ENCODE measurements at regions not wholly inside any gene's neighbourhood (a gene's known extent, or its start where the extent isn't known, plus 50 kb on each side); places are given as distances from the start of the nearest gene placed in this dataset.

- TF ChIP-seq FOXM1 (IDR thresholded peaks at IDR 0.05; ENCODE audit: borderline replicate concordance): no peak
- no peak for TF ChIP-seq CTBP1 (IDR thresholded peaks at IDR 0.05; ENCODE audit: borderline replicate concordance)
- no peak for TF ChIP-seq ARNT (IDR thresholded peaks at IDR 0.05)
- DNase-seq (ENCODE audit: extremely low spot score): no peak
- POLR2A ChIA-PET: no interaction called here
- CTCF ChIA-PET: no interaction called here
These were observed 88.4 kb upstream of the SHOX start for GRCh38 chrX:542179-542578.

GRCh38 chrX:545452-545885 is 85.1 kb upstream of the SHOX start:
- no peak for DNase-seq (ENCODE audit: extremely low spot score)
- TF ChIP-seq SUZ12 (IDR thresholded peaks at IDR 0.05) (no peak), SP1 (IDR thresholded peaks at IDR 0.05) (no peak), FOXK2 (IDR thresholded peaks at IDR 0.05) (no peak), ZNF384 (IDR thresholded peaks at IDR 0.05) (no peak), CTBP1 (IDR thresholded peaks at IDR 0.05; ENCODE audit: borderline replicate concordance) (no peak)
- ChIA-PET CTCF (no interaction called here), POLR2A (no interaction called here)

DNA sequence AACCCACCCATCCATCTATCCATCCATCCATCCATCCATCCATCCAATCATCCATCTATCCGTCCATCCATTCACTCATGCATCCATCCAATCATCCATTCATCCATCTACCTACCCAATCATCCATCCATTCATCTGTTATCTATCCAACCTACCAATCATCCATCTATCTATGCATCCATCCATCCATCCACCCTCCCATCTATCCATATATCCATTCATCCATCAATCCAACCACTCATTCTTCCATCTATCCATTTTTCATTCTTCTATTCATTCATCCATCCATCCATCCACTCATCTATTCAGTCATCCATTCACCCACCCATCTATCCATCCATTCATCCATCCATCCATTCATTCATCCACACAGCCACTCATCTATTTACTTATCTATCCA is 80.1 kb upstream of the SHOX start:
- no peak for DNase-seq (ENCODE audit: extremely low spot score)
- TF ChIP-seq FOXM1 (IDR thresholded peaks at IDR 0.05; ENCODE audit: borderline replicate concordance) (no peak), NFRKB (IDR thresholded peaks at IDR 0.05) (no peak), ELF4 (IDR thresholded peaks at IDR 0.05) (no peak), BHLHE40 (IDR thresholded peaks at IDR 0.05; ENCODE audit: borderline replicate concordance) (no peak), SUZ12 (IDR thresholded peaks at IDR 0.05) (no peak), CTBP1 (IDR thresholded peaks at IDR 0.05; ENCODE audit: borderline replicate concordance) (no peak), PKNOX1 (IDR thresholded peaks at IDR 0.05) (no peak), ZNF384 (IDR thresholded peaks at IDR 0.05) (no peak), TARDBP (IDR thresholded peaks at IDR 0.05) (no peak), ARNT (IDR thresholded peaks at IDR 0.05) (no peak), LEF1 (IDR thresholded peaks at IDR 0.05; ENCODE audit: borderline replicate concordance) (no peak), FOXA1 (IDR thresholded peaks at IDR 0.05) (no peak), HDGF (IDR thresholded peaks at IDR 0.05; ENCODE audit: borderline replicate concordance) (no peak), SP1 (IDR thresholded peaks at IDR 0.05) (no peak), L3MBTL2 (conservative IDR thresholded peaks at IDR 0.05) (no peak), FOXK2 (IDR thresholded peaks at IDR 0.05) (no peak)
- CTCF ChIA-PET: no interaction called here
- POLR2A ChIA-PET: no interaction called here

DNA sequence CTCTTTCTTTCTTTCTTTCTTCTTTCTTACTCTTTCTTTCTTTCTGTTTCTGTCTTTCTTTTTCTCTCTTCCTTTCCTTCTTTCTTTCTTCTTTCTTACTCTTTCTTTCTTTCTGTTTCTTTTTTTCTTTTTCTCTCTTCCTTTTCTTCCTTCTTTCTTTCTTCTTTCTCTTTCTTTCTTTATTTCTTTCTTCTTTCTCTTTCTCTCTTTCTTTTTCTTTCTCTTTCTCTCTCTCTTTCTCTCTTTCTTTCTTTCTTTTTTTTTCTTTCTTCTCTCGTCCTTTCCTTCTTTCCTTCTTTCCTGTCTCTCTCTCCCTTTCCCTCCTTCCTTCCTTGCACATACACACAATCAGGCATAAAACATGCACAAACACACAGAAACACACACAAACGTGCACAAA is 79.3 kb upstream of the SHOX start:
- CTCF ChIA-PET: no interaction called here
- POLR2A ChIA-PET: no interaction called here
- no peak for DNase-seq (ENCODE audit: extremely low spot score)
- TF ChIP-seq NFRKB (IDR thresholded peaks at IDR 0.05): no peak
- no peak for TF ChIP-seq HDGF (IDR thresholded peaks at IDR 0.05; ENCODE audit: borderline replicate concordance)
- no peak for TF ChIP-seq FOXK2 (IDR thresholded peaks at IDR 0.05)
- no peak for TF ChIP-seq PKNOX1 (IDR thresholded peaks at IDR 0.05)
- no peak for TF ChIP-seq SUZ12 (IDR thresholded peaks at IDR 0.05)
- TF ChIP-seq ELF4 (IDR thresholded peaks at IDR 0.05): no peak
- no peak for TF ChIP-seq BHLHE40 (IDR thresholded peaks at IDR 0.05; ENCODE audit: borderline replicate concordance)
- no peak for TF ChIP-seq L3MBTL2 (conservative IDR thresholded peaks at IDR 0.05)
- no peak for TF ChIP-seq ZNF384 (IDR thresholded peaks at IDR 0.05)
- no peak for TF ChIP-seq TARDBP (IDR thresholded peaks at IDR 0.05)
- TF ChIP-seq ARNT (IDR thresholded peaks at IDR 0.05): no peak
- no peak for TF ChIP-seq LEF1 (IDR thresholded peaks at IDR 0.05; ENCODE audit: borderline replicate concordance)
- TF ChIP-seq CTBP1 (IDR thresholded peaks at IDR 0.05; ENCODE audit: borderline replicate concordance): no peak
- TF ChIP-seq FOXM1 (IDR thresholded peaks at IDR 0.05; ENCODE audit: borderline replicate concordance): no peak
- no peak for TF ChIP-seq SP1 (IDR thresholded peaks at IDR 0.05)
- TF ChIP-seq FOXA1 (IDR thresholded peaks at IDR 0.05): no peak

GRCh38 chrX:552496-552895 is 78.1 kb upstream of the SHOX start:
- ChIA-PET CTCF (no interaction called here), POLR2A (no interaction called here)
- DNase-seq (ENCODE audit: extremely low spot score): no peak
- TF ChIP-seq SP1 (IDR thresholded peaks at IDR 0.05): no peak
- TF ChIP-seq L3MBTL2 (conservative IDR thresholded peaks at IDR 0.05): no peak
- no peak for TF ChIP-seq PKNOX1 (IDR thresholded peaks at IDR 0.05)
- TF ChIP-seq LEF1 (IDR thresholded peaks at IDR 0.05; ENCODE audit: borderline replicate concordance): no peak
- TF ChIP-seq FOXK2 (IDR thresholded peaks at IDR 0.05): no peak
- TF ChIP-seq BHLHE40 (IDR thresholded peaks at IDR 0.05; ENCODE audit: borderline replicate concordance): no peak
- TF ChIP-seq ELF4 (IDR thresholded peaks at IDR 0.05): no peak
- TF ChIP-seq FOXA1 (IDR thresholded peaks at IDR 0.05): no peak
- no peak for TF ChIP-seq HDGF (IDR thresholded peaks at IDR 0.05; ENCODE audit: borderline replicate concordance)
- no peak for TF ChIP-seq NFRKB (IDR thresholded peaks at IDR 0.05)
- TF ChIP-seq ZNF384 (IDR thresholded peaks at IDR 0.05): no peak

- TF ChIP-seq CTBP1 (IDR thresholded peaks at IDR 0.05; ENCODE audit: borderline replicate concordance) (no peak), ELF4 (IDR thresholded peaks at IDR 0.05) (no peak), NFRKB (IDR thresholded peaks at IDR 0.05) (no peak), FOXK2 (IDR thresholded peaks at IDR 0.05) (no peak), FOXA1 (IDR thresholded peaks at IDR 0.05) (no peak), TARDBP (IDR thresholded peaks at IDR 0.05) (no peak), ZNF384 (IDR thresholded peaks at IDR 0.05) (no peak), FOXM1 (IDR thresholded peaks at IDR 0.05; ENCODE audit: borderline replicate concordance) (no peak), PKNOX1 (IDR thresholded peaks at IDR 0.05) (no peak), BHLHE40 (IDR thresholded peaks at IDR 0.05; ENCODE audit: borderline replicate concordance) (no peak), L3MBTL2 (conservative IDR thresholded peaks at IDR 0.05) (no peak), SUZ12 (IDR thresholded peaks at IDR 0.05) (no peak), SP1 (IDR thresholded peaks at IDR 0.05) (no peak)
- ChIA-PET POLR2A (no interaction called here), CTCF (no interaction called here)
- DNase-seq (ENCODE audit: extremely low spot score): no peak
These were observed 76.3 kb upstream of the SHOX start for GRCh38 chrX:554271-554670.

All from HEK293T (cell line).